Dedifferentiated amniotic fluid mesenchymal stem cell (primary cell): ENCODE measurements at regions not wholly inside any gene's neighbourhood (a gene's known extent, or its start where the extent isn't known, plus 50 kb on each side); places are given as distances from the start of the nearest gene placed in this dataset.

Experiments
- DNase-seq: peaks from one replicate; pipeline ENCODE4 v3.0.0-alpha.2; 2016; ENCODE audit errors: extremely low spot score

GRCh38 chr1:244347942-244348341 lies 103.8 kb downstream of the ADSS2 start:
- DNase-seq = no peak

GRCh38 chr1:244349103-244349531 lies 102.6 kb downstream of the ADSS2 start:
- DNase-seq = peak; percentile 78

- no peak for DNase-seq
Observed at GRCh38 chr1:244349581-244350001, 102.1 kb downstream of the ADSS2 start.

GRCh38 chr1:244350027-244350426 lies 101.7 kb downstream of the ADSS2 start:
- no peak for DNase-seq

GRCh38 chr1:244352156-244352830 lies 99.4 kb downstream of the ADSS2 start:
- no peak for DNase-seq

GRCh38 chr1:244353551-244354091 lies 98.1 kb downstream of the ADSS2 start:
- peak; percentile 91 for DNase-seq

GRCh38 chr1:244354810-244355278 lies 96.9 kb downstream of the ADSS2 start:
- DNase-seq = no peak

- DNase-seq = no peak
Observed at GRCh38 chr1:244356376-244356775, 95.3 kb downstream of the ADSS2 start.
